Thyroid gland (tissue), 4 donors: ENCODE measurements at regions not wholly inside any gene's neighbourhood (a gene's known extent, or its start where the extent isn't known, plus 50 kb on each side); places are given as distances from the start of the nearest gene placed in this dataset.

Experiments
- DNase-seq, 2 donors: peaks; one replicate each; pipeline ENCODE4 v3.0.0-alpha.2; 2019
- H3K27ac ChIP-seq, 3 donors: fragments of 200-600 bp; sonication (generic); 1 replicate in 2 of 3; 2 replicates in 1 of 3; pipeline ENCODE4 v1.5.1; 2016 to 2019; ENCODE audit warnings: mild to moderate bottlenecking in 1 of 3, moderate library complexity in 1 of 3
- H3K27me3 ChIP-seq: fragments of 200-600 bp; sonication (generic); one replicate; pipeline ENCODE4 v1.5.1; 2019
- H3K36me3 ChIP-seq, 2 donors: fragments of 200-600 bp; sonication (generic); one replicate each; pipeline ENCODE4 v1.5.1; 2016 to 2019
- H3K4me1 ChIP-seq, 2 donors: fragments of 200-600 bp; sonication (generic); one replicate each; pipeline ENCODE4 v1.5.1; 2017 to 2019
- H3K4me3 ChIP-seq, 3 donors: fragments of 200-600 bp; sonication (generic); replicated peaks in 1 of 3; 1 replicate in 2 of 3; 2 replicates in 1 of 3; pipeline ENCODE4 v1.5.1; 2016; ENCODE audit warnings: mild to moderate bottlenecking in 1 of 3
- H3K9me3 ChIP-seq: fragments of 200-600 bp; sonication (generic); one replicate; pipeline ENCODE4 v1.5.1; 2017
- CTCF ChIP-seq, 6 experiments: fragments of 200-600 bp in 3 of 6; fragments of 450-650 bp in 3 of 6; sonication (generic) in 3 of 6; IDR thresholded peaks; one replicate each; pipeline ENCODE4 v1.5.1; 2016 to 2019; ENCODE audit warnings: antibody characterized with exemption in 6 of 6, mild to moderate bottlenecking in 2 of 6, inconsistent platforms in 1 of 6, moderate library complexity in 1 of 6
- POLR2A ChIP-seq, 2 donors: fragments of 450-650 bp; IDR thresholded peaks; one replicate each; pipeline ENCODE4 v1.6.1; 2017; ENCODE audit warnings: antibody characterized with exemption in 2 of 2, mild to moderate bottlenecking in 2 of 2, moderate library complexity in 1 of 2
- WGBS, 2 donors: methylation state at CpG; one replicate each; pipeline ENCODE4 v1.1.5; 2017; 5-methylcytosine and 5-hydroxymethylcytosine counted together
- intact Hi-C: fragments of 100-400 bp; cut with DNase I; formaldehyde crosslinking; loops from one replicate; pipeline ENCODE4 v1.15.1; 2023

DNA sequence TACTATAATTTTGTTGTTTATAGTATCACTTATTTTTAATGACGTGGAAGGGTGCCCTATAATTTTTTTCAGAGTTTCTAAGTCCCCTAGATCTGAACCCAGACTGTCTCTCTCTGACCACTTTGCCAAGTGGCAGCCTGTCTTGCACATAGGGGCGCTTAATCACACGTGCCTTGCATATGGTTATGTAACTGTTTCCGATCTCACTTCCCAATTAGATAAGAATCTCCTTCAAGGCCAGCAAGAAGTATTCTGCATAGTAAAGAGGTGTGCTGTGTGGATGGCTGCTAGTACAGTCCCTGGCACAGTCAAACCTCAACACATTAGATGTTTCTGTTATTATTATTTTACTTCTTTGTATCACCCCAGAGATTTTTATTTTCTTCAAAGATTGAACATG is 197.8 kb upstream of the SIX2 start:
- no peak overlapping the region for H3K27ac ChIP-seq
- WGBS, 2 donors = 43 to 62% methylated on average over 4 of the region's 4 CpGs
- intact Hi-C loops = no loop called here
- no peaks in the 10 kb centered on the region for H3K9me3 ChIP-seq
- H3K4me3 ChIP-seq = no peak overlapping the region
- TF ChIP-seq CTCF (IDR thresholded peaks at IDR 0.05) (no peak), POLR2A (IDR thresholded peaks at IDR 0.05) (no peak)
- no peaks in the 10 kb centered on the region for H3K27me3 ChIP-seq
- no peaks in the 10 kb centered on the region for H3K4me1 ChIP-seq
- DNase-seq = no peak
- H3K36me3 ChIP-seq = no peaks in the 10 kb centered on the region

GRCh38 chr2:45205985-45206384 is 196.7 kb upstream of the SIX2 start:
- H3K27me3 ChIP-seq = no peaks in the 10 kb centered on the region
- TF ChIP-seq CTCF (IDR thresholded peaks at IDR 0.05) (no peak), POLR2A (IDR thresholded peaks at IDR 0.05) (no peak)
- no peaks in the 10 kb centered on the region for H3K4me1 ChIP-seq
- intact Hi-C loops = no loop called here
- H3K27ac ChIP-seq = no peak overlapping the region
- no peaks in the 10 kb centered on the region for H3K36me3 ChIP-seq
- no peak for DNase-seq
- H3K9me3 ChIP-seq = no peaks in the 10 kb centered on the region
- 91 to 96% methylated on average over 8 of the region's 8 CpGs for WGBS, 2 donors
- H3K4me3 ChIP-seq = no peak overlapping the region

- Histone ChIP-seq H3K9me3 (no peaks in the 10 kb centered on the region), H3K4me3 (no peak overlapping the region), H3K27ac (no peak overlapping the region), H3K27me3 (no peaks in the 10 kb centered on the region), H3K36me3 (no peaks in the 10 kb centered on the region), H3K4me1 (no peaks in the 10 kb centered on the region)
- WGBS, 2 donors = 89 to 92% methylated on average over 4 of the region's 4 CpGs
- DNase-seq = no peak
- intact Hi-C loops = no loop called here
- TF ChIP-seq CTCF (IDR thresholded peaks at IDR 0.05) = no peak
- TF ChIP-seq POLR2A (IDR thresholded peaks at IDR 0.05) = no peak
Observed at GRCh38 chr2:45205480-45205879, 196.2 kb upstream of the SIX2 start.

GRCh38 chr2:45203400-45203799 is 194.1 kb upstream of the SIX2 start:
- intact Hi-C loops = no loop called here
- no peaks in the 10 kb centered on the region for H3K4me1 ChIP-seq
- no peaks in the 10 kb centered on the region for H3K27me3 ChIP-seq
- H3K9me3 ChIP-seq = no peaks in the 10 kb centered on the region
- no peak overlapping the region for H3K4me3 ChIP-seq
- no peaks in the 10 kb centered on the region for H3K36me3 ChIP-seq
- no peak for DNase-seq
- H3K27ac ChIP-seq = no peak overlapping the region
- no peak for TF ChIP-seq POLR2A (IDR thresholded peaks at IDR 0.05)
- TF ChIP-seq CTCF (IDR thresholded peaks at IDR 0.05) = no peak

DNA sequence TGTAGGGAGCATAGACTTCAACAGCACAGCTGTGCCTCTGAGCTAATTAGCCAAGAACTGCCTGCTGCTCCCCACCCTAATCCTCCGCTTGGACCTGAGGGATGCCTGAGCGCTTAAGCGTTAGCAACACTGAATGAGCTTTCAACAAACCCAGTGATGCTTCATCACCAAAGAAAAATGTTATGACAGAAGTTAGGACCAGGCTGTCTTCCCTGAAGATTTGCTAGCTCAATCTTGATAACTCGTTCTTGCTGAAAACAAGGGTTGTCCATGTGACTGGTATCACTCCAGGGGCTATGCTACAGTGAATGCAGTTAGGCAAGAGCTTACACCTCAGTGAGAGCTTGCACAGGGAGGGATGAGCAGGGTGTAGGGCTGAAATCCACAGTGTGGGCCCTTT is 190.7 kb upstream of the SIX2 start:
- Histone ChIP-seq H3K27ac (no peak overlapping the region), H3K36me3 (no peaks in the 10 kb centered on the region), H3K27me3 (no peaks in the 10 kb centered on the region), H3K4me3 (no peak overlapping the region), H3K9me3 (no peaks in the 10 kb centered on the region), H3K4me1 (no peaks in the 10 kb centered on the region)
- intact Hi-C loops = no loop called here
- no peak for TF ChIP-seq CTCF (IDR thresholded peaks at IDR 0.05)
- no peak for TF ChIP-seq POLR2A (IDR thresholded peaks at IDR 0.05)
- 81 to 90% methylated on average over 4 of the region's 4 CpGs for WGBS, 2 donors
- no peak for DNase-seq
